GM13977 (cell line): ENCODE measurements at regions not wholly inside any gene's neighbourhood (a gene's known extent, or its start where the extent isn't known, plus 50 kb on each side); places are given as distances from the start of the nearest gene placed in this dataset.
"Not testable (repeated sequence)": the region's sequence is repeated elsewhere in the genome, so short reads cannot be mapped to it uniquely, and the experiment has no call there.

Source experiments
- DNase-seq: peaks from one replicate; pipeline ENCODE4 v3.0.0; 2012; ENCODE audit warnings: low spot score
- CTCF ChIP-seq: IDR thresholded peaks from 2 replicates; pipeline ENCODE4 v1.5.1; 2012; ENCODE audit warnings: mild to moderate bottlenecking, control low read depth; ENCODE audit not compliant: insufficient read depth; ENCODE audit errors: extremely low read depth, missing control alignments
- in situ Hi-C: fragments of 300-500 bp; cut with MboI; formaldehyde crosslinking; loops from one replicate; pipeline ENCODE4 v1.12.0; 2022; ENCODE audit warnings: low sequenced_read_pairs, low pct_unique_long_range_greater_than_20kb, mixed read lengths, inconsistent platforms; ENCODE audit not compliant: unreplicated experiment

DNA sequence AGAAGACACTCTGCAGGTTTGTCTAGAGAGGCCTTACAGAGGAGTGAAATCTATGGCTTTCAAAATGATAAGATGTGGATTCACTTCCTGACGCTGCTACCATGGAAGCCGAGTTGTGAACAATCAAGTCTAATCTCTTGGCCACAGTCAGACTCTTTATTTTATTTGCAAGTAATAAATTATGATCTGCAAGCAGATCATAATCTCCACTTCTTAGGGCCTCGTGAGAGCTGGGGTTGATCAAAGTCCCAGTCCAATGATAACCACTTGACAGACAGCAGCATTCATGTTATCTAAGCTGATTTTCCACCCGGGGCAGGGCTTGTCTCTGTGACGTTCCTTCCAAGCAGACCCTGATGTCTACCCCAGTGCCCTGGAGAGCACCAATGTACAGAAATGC is 776.4 kb upstream of the AUTS2 start:
- in situ Hi-C loops = no loop called here
- DNase-seq = no peak
- TF ChIP-seq CTCF = no peak

DNA sequence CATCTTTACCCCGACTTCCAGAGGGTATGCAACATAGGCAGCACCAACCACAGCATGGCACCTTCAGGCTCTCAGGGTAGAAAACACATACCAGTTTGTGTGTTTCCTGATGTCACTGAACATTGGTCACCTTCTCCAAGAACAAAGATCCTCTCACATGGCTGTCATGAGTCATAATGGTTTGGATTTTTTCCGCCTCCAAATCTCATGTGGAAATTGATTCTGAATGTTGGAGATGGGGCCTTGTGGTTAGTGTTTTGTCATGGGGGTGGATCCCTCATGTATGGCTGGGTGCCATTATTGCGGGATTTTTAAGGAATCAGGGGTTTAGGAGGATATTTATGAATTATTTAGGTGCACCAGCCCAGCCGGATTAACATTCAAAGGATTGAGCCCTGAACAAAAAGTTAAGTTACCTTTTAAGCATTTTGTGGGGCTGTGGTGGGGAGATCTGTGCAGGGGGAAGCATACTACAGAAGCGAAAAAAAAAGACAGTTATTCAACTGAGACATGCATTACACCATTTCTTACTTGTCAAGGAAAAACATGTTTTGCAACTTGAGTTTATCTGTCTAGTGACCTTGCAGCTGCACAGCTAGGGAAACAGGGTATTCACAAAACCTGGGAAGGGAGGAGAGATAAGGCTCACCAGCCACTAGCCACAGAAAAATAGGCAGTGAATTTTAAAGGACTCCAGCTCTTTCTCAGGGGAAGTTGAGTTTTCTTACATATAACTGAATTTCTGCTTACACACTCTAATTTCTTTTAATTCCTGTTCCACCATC is 774.1 kb upstream of the AUTS2 start:
- in situ Hi-C loops = no loop called here
- DNase-seq = no peak
- no peak for TF ChIP-seq CTCF

- in situ Hi-C loops = no loop called here
- no peak for TF ChIP-seq CTCF
- no peak for DNase-seq
Observed at GRCh38 chr7:68828575-68828974, 769.7 kb upstream of the AUTS2 start.

- TF ChIP-seq CTCF = no peak
- in situ Hi-C loops = no loop called here
- DNase-seq = no peak
Observed at GRCh38 chr7:68833422-68833821, 764.9 kb upstream of the AUTS2 start.

DNA sequence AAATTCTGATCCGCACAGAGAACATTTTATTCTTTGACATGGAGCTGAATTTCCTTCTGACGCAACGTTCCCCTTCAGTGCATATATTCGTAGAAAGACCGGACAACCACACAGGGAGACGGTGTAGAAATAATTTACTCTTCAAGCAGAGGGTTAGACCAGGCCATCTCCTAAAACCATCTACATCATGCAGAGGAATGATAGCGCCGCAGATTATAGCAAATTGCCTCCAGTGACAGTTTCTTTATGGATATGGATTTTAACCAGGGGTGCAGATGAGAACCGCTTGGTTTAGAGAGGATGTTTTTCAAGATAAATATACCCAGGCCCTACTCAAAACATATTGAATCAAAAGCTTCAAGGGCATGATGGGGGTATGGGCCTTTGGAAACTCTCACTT is 759.3 kb upstream of the AUTS2 start:
- in situ Hi-C loops = no loop called here
- DNase-seq = no peak

GRCh38 chr7:68840991-68841390 is 757.3 kb upstream of the AUTS2 start:
- no peak for DNase-seq
- in situ Hi-C loops = no loop called here
- no peak for TF ChIP-seq CTCF

More for the DNA sequence above, 759.3 kb upstream of the AUTS2 start:
- no peak for TF ChIP-seq CTCF

GRCh38 chr7:68843985-68844384 is 754.3 kb upstream of the AUTS2 start:
- in situ Hi-C loops = not testable (repeated sequence)

More at GRCh38 chr7:68843985-68844384, 754.3 kb upstream of the AUTS2 start:
- DNase-seq = not testable (repeated sequence)
